ENCODE measurements at regions not wholly inside any gene's neighbourhood (a gene's known extent, or its start where the extent isn't known, plus 50 kb on each side); places are given as distances from the start of the nearest gene placed in this dataset.

- peak overlapping the region in 2 of 3 donors; percentile 48 to 51 for H3K9ac ChIP-seq (ENCODE audit: low read depth in 1 of 3, low read length in 3 of 3)
- H3K27me3 ChIP-seq (ENCODE audit: control insufficient read depth in 3 of 3, insufficient read depth in 3 of 3, low read length in 3 of 3): no peaks in the 10 kb centered on the region
- no peaks in the 10 kb centered on the region for H3K9me3 ChIP-seq (ENCODE audit: control insufficient read depth in 3 of 3, low read length in 3 of 3)
- peak overlapping the region; percentile 71 for H3K27ac ChIP-seq (ENCODE audit: low read depth, low read length)
- no peak overlapping the region for H3K4me3 ChIP-seq (ENCODE audit: low read length in 3 of 3)
- no peaks in the 10 kb centered on the region for H3K36me3 ChIP-seq (ENCODE audit: control insufficient read depth in 3 of 3, insufficient read depth in 3 of 3, low read length in 3 of 3)
- H3K4me1 ChIP-seq (ENCODE audit: control insufficient read depth in 3 of 3, insufficient read depth in 3 of 3, low read length in 3 of 3): peaks cover 41 to 57% (median 48%) of the 10 kb centered on the region in 3 donors
Observed at GRCh38 chr13:44306371-44307192, 67.0 kb upstream of the SERP2 start.

- no peak overlapping the region for H3K9ac ChIP-seq (ENCODE audit: low read depth in 1 of 3, low read length in 3 of 3)
- no peak overlapping the region for H3K4me3 ChIP-seq (ENCODE audit: low read length in 3 of 3)
- H3K27ac ChIP-seq (ENCODE audit: low read depth, low read length): peak overlapping the region; percentile 71
- no peaks in the 10 kb centered on the region for H3K36me3 ChIP-seq (ENCODE audit: control insufficient read depth in 3 of 3, insufficient read depth in 3 of 3, low read length in 3 of 3)
- H3K4me1 ChIP-seq (ENCODE audit: control insufficient read depth in 3 of 3, insufficient read depth in 3 of 3, low read length in 3 of 3): peaks cover 35 to 50% (median 43%) of the 10 kb centered on the region in 3 donors
- H3K27me3 ChIP-seq (ENCODE audit: control insufficient read depth in 3 of 3, insufficient read depth in 3 of 3, low read length in 3 of 3): no peaks in the 10 kb centered on the region
- H3K9me3 ChIP-seq (ENCODE audit: control insufficient read depth in 3 of 3, low read length in 3 of 3): no peaks in the 10 kb centered on the region
Observed at GRCh38 chr13:44307255-44307654, 66.4 kb upstream of the SERP2 start.

GRCh38 chr13:44307844-44308243, 65.8 kb upstream of the SERP2 start:
- Histone ChIP-seq H3K4me1 (ENCODE audit: control insufficient read depth in 3 of 3, insufficient read depth in 3 of 3, low read length in 3 of 3) (peaks cover 35 to 46% (median 38%) of the 10 kb centered on the region in 3 donors), H3K27ac (ENCODE audit: low read depth, low read length) (peak overlapping the region; percentile 71)

GRCh38 chr13:44308352-44308751, 65.3 kb upstream of the SERP2 start:
- Histone ChIP-seq H3K27ac (ENCODE audit: low read depth, low read length) (no peak overlapping the region), H3K9me3 (ENCODE audit: control insufficient read depth in 3 of 3, low read length in 3 of 3) (no peaks in the 10 kb centered on the region), H3K4me1 (ENCODE audit: control insufficient read depth in 3 of 3, insufficient read depth in 3 of 3, low read length in 3 of 3) (peaks cover 34 to 41% (median 34%) of the 10 kb centered on the region in 3 donors), H3K27me3 (ENCODE audit: control insufficient read depth in 3 of 3, insufficient read depth in 3 of 3, low read length in 3 of 3) (no peaks in the 10 kb centered on the region), H3K36me3 (ENCODE audit: control insufficient read depth in 3 of 3, insufficient read depth in 3 of 3, low read length in 3 of 3) (no peaks in the 10 kb centered on the region), H3K4me3 (ENCODE audit: low read length in 3 of 3) (no peak overlapping the region), H3K9ac (ENCODE audit: low read depth in 1 of 3, low read length in 3 of 3) (no peak overlapping the region)

More at GRCh38 chr13:44307844-44308243, 65.8 kb upstream of the SERP2 start:
- no peak overlapping the region for H3K4me3 ChIP-seq (ENCODE audit: low read length in 3 of 3)
- no peaks in the 10 kb centered on the region for H3K36me3 ChIP-seq (ENCODE audit: control insufficient read depth in 3 of 3, insufficient read depth in 3 of 3, low read length in 3 of 3)
- H3K27me3 ChIP-seq (ENCODE audit: control insufficient read depth in 3 of 3, insufficient read depth in 3 of 3, low read length in 3 of 3): no peaks in the 10 kb centered on the region
- no peak overlapping the region for H3K9ac ChIP-seq (ENCODE audit: low read depth in 1 of 3, low read length in 3 of 3)
- H3K9me3 ChIP-seq (ENCODE audit: control insufficient read depth in 3 of 3, low read length in 3 of 3): no peaks in the 10 kb centered on the region

- Histone ChIP-seq H3K9me3 (ENCODE audit: control insufficient read depth in 3 of 3, low read length in 3 of 3) (no peaks in the 10 kb centered on the region), H3K4me1 (ENCODE audit: control insufficient read depth in 3 of 3, insufficient read depth in 3 of 3, low read length in 3 of 3) (peaks cover 20 to 27% (median 25%) of the 10 kb centered on the region in 3 donors), H3K36me3 (ENCODE audit: control insufficient read depth in 3 of 3, insufficient read depth in 3 of 3, low read length in 3 of 3) (no peaks in the 10 kb centered on the region), H3K27me3 (ENCODE audit: control insufficient read depth in 3 of 3, insufficient read depth in 3 of 3, low read length in 3 of 3) (no peaks in the 10 kb centered on the region), H3K4me3 (ENCODE audit: low read length in 3 of 3) (peak overlapping the region; percentile 4 to 47 (median 16)), H3K9ac (ENCODE audit: low read depth in 1 of 3, low read length in 3 of 3) (peak overlapping the region in 2 of 3 donors; percentile 40 to 60), H3K27ac (ENCODE audit: low read depth, low read length) (peak overlapping the region; percentile 86)
Observed at GRCh38 chr13:44309794-44310757, 63.5 kb upstream of the SERP2 start.

- no peaks in the 10 kb centered on the region for H3K27me3 ChIP-seq (ENCODE audit: control insufficient read depth in 3 of 3, insufficient read depth in 3 of 3, low read length in 3 of 3)
- no peak overlapping the region for H3K27ac ChIP-seq (ENCODE audit: low read depth, low read length)
- no peaks in the 10 kb centered on the region for H3K9me3 ChIP-seq (ENCODE audit: control insufficient read depth in 3 of 3, low read length in 3 of 3)
- peaks cover 14 to 22% (median 21%) of the 10 kb centered on the region in 3 donors for H3K4me1 ChIP-seq (ENCODE audit: control insufficient read depth in 3 of 3, insufficient read depth in 3 of 3, low read length in 3 of 3)
- no peak overlapping the region for H3K9ac ChIP-seq (ENCODE audit: low read depth in 1 of 3, low read length in 3 of 3)
- H3K4me3 ChIP-seq (ENCODE audit: low read length in 3 of 3): no peak overlapping the region
- no peaks in the 10 kb centered on the region for H3K36me3 ChIP-seq (ENCODE audit: control insufficient read depth in 3 of 3, insufficient read depth in 3 of 3, low read length in 3 of 3)
Observed at GRCh38 chr13:44311011-44311780, 62.4 kb upstream of the SERP2 start.

- Histone ChIP-seq H3K27ac (ENCODE audit: low read depth, low read length) (no peak overlapping the region), H3K27me3 (ENCODE audit: control insufficient read depth in 3 of 3, insufficient read depth in 3 of 3, low read length in 3 of 3) (no peaks in the 10 kb centered on the region), H3K36me3 (ENCODE audit: control insufficient read depth in 3 of 3, insufficient read depth in 3 of 3, low read length in 3 of 3) (no peaks in the 10 kb centered on the region), H3K4me3 (ENCODE audit: low read length in 3 of 3) (no peak overlapping the region), H3K9me3 (ENCODE audit: control insufficient read depth in 3 of 3, low read length in 3 of 3) (no peaks in the 10 kb centered on the region), H3K9ac (ENCODE audit: low read depth in 1 of 3, low read length in 3 of 3) (no peak overlapping the region), H3K4me1 (ENCODE audit: control insufficient read depth in 3 of 3, insufficient read depth in 3 of 3, low read length in 3 of 3) (peaks cover 14 to 21% (median 19%) of the 10 kb centered on the region in 3 donors)
Observed at GRCh38 chr13:44312131-44312530, 61.5 kb upstream of the SERP2 start.

GRCh38 chr13:44312834-44313551, 60.6 kb upstream of the SERP2 start:
- Histone ChIP-seq H3K27ac (ENCODE audit: low read depth, low read length) (no peak overlapping the region), H3K4me1 (ENCODE audit: control insufficient read depth in 3 of 3, insufficient read depth in 3 of 3, low read length in 3 of 3) (peaks cover 15 to 26% (median 22%) of the 10 kb centered on the region in 3 donors), H3K9ac (ENCODE audit: low read depth in 1 of 3, low read length in 3 of 3) (no peak overlapping the region), H3K36me3 (ENCODE audit: control insufficient read depth in 3 of 3, insufficient read depth in 3 of 3, low read length in 3 of 3) (no peaks in the 10 kb centered on the region), H3K9me3 (ENCODE audit: control insufficient read depth in 3 of 3, low read length in 3 of 3) (no peaks in the 10 kb centered on the region), H3K4me3 (ENCODE audit: low read length in 3 of 3) (no peak overlapping the region), H3K27me3 (ENCODE audit: control insufficient read depth in 3 of 3, insufficient read depth in 3 of 3, low read length in 3 of 3) (no peaks in the 10 kb centered on the region)

- H3K36me3 ChIP-seq (ENCODE audit: control insufficient read depth in 3 of 3, insufficient read depth in 3 of 3, low read length in 3 of 3): no peaks in the 10 kb centered on the region
- H3K27ac ChIP-seq (ENCODE audit: low read depth, low read length): no peak overlapping the region
- H3K27me3 ChIP-seq (ENCODE audit: control insufficient read depth in 3 of 3, insufficient read depth in 3 of 3, low read length in 3 of 3): no peaks in the 10 kb centered on the region
- H3K9me3 ChIP-seq (ENCODE audit: control insufficient read depth in 3 of 3, low read length in 3 of 3): no peaks in the 10 kb centered on the region
- no peak overlapping the region for H3K9ac ChIP-seq (ENCODE audit: low read depth in 1 of 3, low read length in 3 of 3)
- H3K4me3 ChIP-seq (ENCODE audit: low read length in 3 of 3): no peak overlapping the region
- peaks cover 18 to 30% (median 22%) of the 10 kb centered on the region in 3 donors for H3K4me1 ChIP-seq (ENCODE audit: control insufficient read depth in 3 of 3, insufficient read depth in 3 of 3, low read length in 3 of 3)
Observed at GRCh38 chr13:44313674-44314073, 60.0 kb upstream of the SERP2 start.
